ENCODE measurements at regions not wholly inside any gene's neighbourhood (a gene's known extent, or its start where the extent isn't known, plus 50 kb on each side); places are given as distances from the start of the nearest gene placed in this dataset.

- TF ChIP-seq CTCF (IDR thresholded peaks at IDR 0.05; ENCODE audit: poor library complexity): no peak
- TF ChIP-seq EZH2phosphoT487 (IDR thresholded peaks at IDR 0.05; ENCODE audit: low read depth, severe bottlenecking, unreplicated experiment): no peak
- no peak for TF ChIP-seq EZH2 (IDR thresholded peaks at IDR 0.05; ENCODE audit: borderline replicate concordance)
Observed at GRCh38 chr18:75134611-75134975, 74.3 kb downstream of the PTGR3 start.

Data from hepatocyte (in vitro differentiated cells).